ENCODE measurements at regions not wholly inside any gene's neighbourhood (a gene's known extent, or its start where the extent isn't known, plus 50 kb on each side); places are given as distances from the start of the nearest gene placed in this dataset.

DNA sequence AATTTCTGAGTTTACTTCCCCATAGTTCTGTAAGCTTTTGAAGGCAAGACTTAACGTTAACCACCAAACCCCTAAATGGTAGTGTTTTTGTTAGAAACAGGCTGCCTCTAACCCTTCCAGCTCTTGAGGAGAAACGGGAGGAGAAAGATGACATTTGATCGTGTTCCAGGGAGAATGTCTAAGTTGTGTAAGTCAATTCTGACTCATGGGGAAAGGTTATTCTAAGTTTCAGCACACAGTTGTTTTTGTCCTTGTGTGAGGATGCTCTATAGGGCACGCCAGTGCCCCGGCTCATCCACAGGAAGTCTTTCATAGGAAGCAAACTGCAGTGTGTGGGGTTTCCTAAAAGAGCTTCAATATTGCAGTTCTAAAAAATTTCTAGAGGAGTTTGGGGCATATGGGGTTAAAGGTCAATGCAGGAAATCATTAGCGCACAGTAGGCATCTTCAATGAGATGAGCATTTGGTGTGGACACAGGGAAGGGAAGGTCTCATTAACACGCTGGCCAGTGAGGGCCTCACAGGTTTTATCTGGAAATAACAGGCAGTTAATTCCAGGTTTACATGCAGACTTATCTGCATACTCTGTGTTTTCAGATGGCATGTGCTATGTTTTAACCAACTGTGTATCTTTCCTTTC, 638.2 kb upstream of the IGFBP3 start:
- Histone ChIP-seq H3K4me1 (ENCODE audit: insufficient read depth) (peaks cover 37% of the 10 kb centered on the region), H3K36me3 (ENCODE audit: low read depth) (0 out of 2 replicates have a peak, but pooled peaks cover 4% of the 10 kb centered on the region), H3F3A (ENCODE audit: insufficient read depth) (peaks cover 35% of the 10 kb centered on the region), H3K9ac (peak overlapping the region; percentile 35; the same call in 1 of the 2 replicates), H3K27me3 (replicated peaks; ENCODE audit: insufficient read depth) (no peaks in the 10 kb centered on the region), H4K20me1 (ENCODE audit: insufficient read depth) (no peaks in the 10 kb centered on the region), H3K9me3 (ENCODE audit: low read depth) (peaks cover 3% of the 10 kb centered on the region), H3K4me2 (ENCODE audit: unreplicated experiment) (peak overlapping the region; percentile 35), H3K27ac (peak overlapping the region; percentile 85), H2AFZ (peak overlapping the region; percentile 14; the same call in 1 of the 2 replicates), H3K79me2 (ENCODE audit: insufficient read depth) (no peaks in the 10 kb centered on the region), H3K9me2 (ENCODE audit: insufficient read depth) (no peaks in the 10 kb centered on the region; the same call in 1 of the 2 replicates), H3K4me3 (0 out of 2 replicates have a peak overlapping the region, but pooled peaks have one; percentile 13)
- DNase-seq = peak; percentile 92
- in situ Hi-C loops (cut with MboI) = no loop called here
- no peak for TF ChIP-seq EZH2phosphoT487 (IDR thresholded peaks at IDR 0.05; ENCODE audit: insufficient read depth, low read depth)
- TF ChIP-seq EZH2 (IDR thresholded peaks at IDR 0.05; ENCODE audit: insufficient read depth, poor library complexity, severe bottlenecking) = no peak
- WGBS, 2 experiments (ENCODE audit: low coverage in 1 of 2, low lambda C conversion rate in 2 of 2, missing lambda C conversion rate in 2 of 2) = 28 to 31% methylated on average over 7 of the region's 7 CpGs

DNA sequence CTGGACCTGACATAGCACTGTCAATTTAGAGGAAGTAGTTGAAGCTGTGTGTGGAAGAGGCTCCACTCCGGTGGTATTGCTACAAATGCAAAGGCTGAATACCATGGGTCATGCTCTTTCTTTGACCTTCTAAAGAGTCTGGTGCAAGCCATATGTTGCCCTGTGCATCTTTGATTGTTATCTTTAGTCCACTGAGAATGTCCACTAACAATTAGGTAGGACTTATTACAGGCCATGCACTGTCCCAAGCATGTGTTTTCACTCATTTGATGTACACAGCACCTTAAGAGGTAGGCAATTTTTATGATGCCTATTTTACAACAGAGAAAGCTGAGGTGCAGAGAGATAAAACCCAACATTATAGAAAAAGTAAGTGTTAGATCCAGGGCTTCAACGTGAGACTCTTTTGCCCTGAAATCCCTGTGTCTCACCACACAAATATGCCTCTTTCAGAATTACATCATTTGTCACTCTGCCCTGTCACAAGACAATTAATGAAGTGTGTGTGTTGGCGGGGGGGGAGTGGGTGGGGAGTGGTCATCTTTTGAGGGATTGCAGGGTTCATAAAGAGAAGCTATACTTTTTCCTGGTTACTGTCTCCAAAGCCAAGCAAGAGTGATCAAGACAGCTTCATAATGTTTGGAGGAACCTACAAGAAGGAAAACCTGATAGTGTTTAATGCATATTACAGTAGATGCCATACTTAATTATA, 637.6 kb upstream of the IGFBP3 start:
- Histone ChIP-seq H3K9ac (peak overlapping the region; percentile 35; the same call in 1 of the 2 replicates), H3K36me3 (ENCODE audit: low read depth) (0 out of 2 replicates have a peak, but pooled peaks cover 4% of the 10 kb centered on the region), H2AFZ (peak overlapping the region; percentile 17; the same call in 1 of the 2 replicates), H3K4me2 (ENCODE audit: unreplicated experiment) (peak overlapping the region; percentile 35), H3K79me2 (ENCODE audit: insufficient read depth) (no peaks in the 10 kb centered on the region), H3K4me1 (ENCODE audit: insufficient read depth) (peaks cover 37% of the 10 kb centered on the region), H3K9me2 (ENCODE audit: insufficient read depth) (no peaks in the 10 kb centered on the region; the same call in 1 of the 2 replicates), H3K9me3 (ENCODE audit: low read depth) (peaks cover 3% of the 10 kb centered on the region), H4K20me1 (ENCODE audit: insufficient read depth) (no peaks in the 10 kb centered on the region), H3K27ac (peak overlapping the region; percentile 85), H3K4me3 (0 out of 2 replicates have a peak overlapping the region, but pooled peaks have one; percentile 13), H3F3A (ENCODE audit: insufficient read depth) (peaks cover 35% of the 10 kb centered on the region), H3K27me3 (replicated peaks; ENCODE audit: insufficient read depth) (no peaks in the 10 kb centered on the region)
- in situ Hi-C loops (cut with MboI) = no loop called here
- DNase-seq = peak; percentile 70
- 24 to 26% methylated on average over 2 to 3 of the region's 3 CpGs for WGBS, 2 experiments (ENCODE audit: low coverage in 1 of 2, low lambda C conversion rate in 2 of 2, missing lambda C conversion rate in 2 of 2)
- TF ChIP-seq EZH2phosphoT487 (IDR thresholded peaks at IDR 0.05; ENCODE audit: insufficient read depth, low read depth) (no peak), EZH2 (IDR thresholded peaks at IDR 0.05; ENCODE audit: insufficient read depth, poor library complexity, severe bottlenecking) (no peak)

DNA sequence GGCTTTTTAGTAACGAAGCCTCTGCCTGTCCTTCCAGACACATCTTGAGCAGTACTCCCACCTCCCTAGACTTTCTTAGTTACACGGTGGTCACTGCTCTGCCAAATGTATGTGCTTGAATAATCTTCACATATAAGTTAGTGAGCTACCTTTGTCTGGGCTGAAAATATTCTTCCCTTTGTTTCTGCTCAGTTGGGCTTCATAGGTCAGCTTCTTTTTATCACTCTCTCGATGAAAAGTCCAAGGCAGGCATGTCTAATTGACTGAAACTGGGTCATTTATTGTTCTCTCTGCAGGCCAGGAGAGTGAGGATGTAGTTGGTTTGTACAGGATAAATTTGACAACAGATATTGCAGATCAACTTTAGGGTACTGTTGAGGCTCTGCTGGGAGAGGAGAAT, 636.7 kb upstream of the IGFBP3 start:
- H2AFZ ChIP-seq = 0 out of 2 replicates have a peak overlapping the region, but pooled peaks have one; percentile 17

DNA sequence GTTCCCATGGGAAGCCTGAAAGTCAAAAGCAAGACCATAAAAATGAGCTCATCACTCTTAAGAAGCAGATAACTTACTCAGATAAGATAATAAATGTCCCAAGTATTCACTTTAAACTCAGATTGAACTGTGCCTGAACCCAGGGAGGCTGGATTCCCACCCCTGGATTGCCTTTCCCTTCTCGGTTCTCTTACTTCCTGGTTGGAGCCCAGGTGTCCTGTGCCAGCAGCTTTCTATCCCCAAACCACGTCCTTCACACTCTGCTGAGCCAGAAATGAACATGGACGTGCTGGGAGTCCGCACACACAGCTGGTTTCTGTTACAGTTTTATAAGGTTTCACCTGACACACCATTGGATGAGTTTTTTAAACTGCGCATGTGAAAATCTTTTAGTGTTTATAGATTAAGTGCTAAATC, 636.2 kb upstream of the IGFBP3 start:
- Histone ChIP-seq H3K27me3 (replicated peaks; ENCODE audit: insufficient read depth) (no peaks in the 10 kb centered on the region), H3F3A (ENCODE audit: insufficient read depth) (peaks cover 35% of the 10 kb centered on the region), H3K9me2 (ENCODE audit: insufficient read depth) (no peaks in the 10 kb centered on the region; the same call in 1 of the 2 replicates), H3K79me2 (ENCODE audit: insufficient read depth) (no peaks in the 10 kb centered on the region), H4K20me1 (ENCODE audit: insufficient read depth) (no peaks in the 10 kb centered on the region), H3K36me3 (ENCODE audit: low read depth) (no peaks in the 10 kb centered on the region), H3K4me3 (no peak overlapping the region), H3K27ac (no peak overlapping the region), H3K9me3 (ENCODE audit: low read depth) (no peaks in the 10 kb centered on the region), H3K9ac (no peak overlapping the region), H3K4me2 (ENCODE audit: unreplicated experiment) (no peak overlapping the region), H2AFZ (0 out of 2 replicates have a peak overlapping the region, but pooled peaks have one; percentile 17), H3K4me1 (ENCODE audit: insufficient read depth) (peaks cover 37% of the 10 kb centered on the region)
- WGBS, 2 experiments (ENCODE audit: low coverage in 1 of 2, low lambda C conversion rate in 2 of 2, missing lambda C conversion rate in 2 of 2) = 82 to 83% methylated on average over 5 of the region's 5 CpGs
- in situ Hi-C loops (cut with MboI) = no loop called here
- no peak for DNase-seq
- TF ChIP-seq EZH2phosphoT487 (IDR thresholded peaks at IDR 0.05; ENCODE audit: insufficient read depth, low read depth) (no peak), EZH2 (IDR thresholded peaks at IDR 0.05; ENCODE audit: insufficient read depth, poor library complexity, severe bottlenecking) (no peak)

More for the DNA sequence above, 636.7 kb upstream of the IGFBP3 start:
- no peak overlapping the region for H3K4me2 ChIP-seq (ENCODE audit: unreplicated experiment)
- in situ Hi-C loops (cut with MboI) = no loop called here
- peak overlapping the region; percentile 85 for H3K27ac ChIP-seq
- H3K4me3 ChIP-seq = no peak overlapping the region
- TF ChIP-seq EZH2phosphoT487 (IDR thresholded peaks at IDR 0.05; ENCODE audit: insufficient read depth, low read depth) (no peak), EZH2 (IDR thresholded peaks at IDR 0.05; ENCODE audit: insufficient read depth, poor library complexity, severe bottlenecking) (no peak)
- H3K4me1 ChIP-seq (ENCODE audit: insufficient read depth) = peaks cover 37% of the 10 kb centered on the region
- WGBS, 2 experiments (ENCODE audit: low coverage in 1 of 2, low lambda C conversion rate in 2 of 2, missing lambda C conversion rate in 2 of 2) = 56 to 66% methylated on average over 3 of the region's 3 CpGs
- no peak overlapping the region for H3K9ac ChIP-seq
- no peaks in the 10 kb centered on the region; the same call in 1 of the 2 replicates for H3K9me2 ChIP-seq (ENCODE audit: insufficient read depth)
- no peak for DNase-seq
- no peaks in the 10 kb centered on the region for H3K36me3 ChIP-seq (ENCODE audit: low read depth)
- no peaks in the 10 kb centered on the region for H4K20me1 ChIP-seq (ENCODE audit: insufficient read depth)
- H3K27me3 ChIP-seq (replicated peaks; ENCODE audit: insufficient read depth) = no peaks in the 10 kb centered on the region
- H3K79me2 ChIP-seq (ENCODE audit: insufficient read depth) = no peaks in the 10 kb centered on the region
- peaks cover 35% of the 10 kb centered on the region for H3F3A ChIP-seq (ENCODE audit: insufficient read depth)
- H3K9me3 ChIP-seq (ENCODE audit: low read depth) = no peaks in the 10 kb centered on the region

Data from GM23248 (cell line).